ENCODE measurements at regions not wholly inside any gene's neighbourhood (a gene's known extent, or its start where the extent isn't known, plus 50 kb on each side); places are given as distances from the start of the nearest gene placed in this dataset.

- ATAC-seq (no peak), DNase-seq (ENCODE audit: low spot score) (no peak)
- Histone ChIP-seq H3K27me3 (ENCODE audit: insufficient read depth) (no peaks in the 10 kb centered on the region), H3K4me1 (ENCODE audit: insufficient read depth) (no peaks in the 10 kb centered on the region), H3K4me2 (no peak overlapping the region), H2AFZ (no peak overlapping the region), H3K9me2 (ENCODE audit: insufficient read depth) (no peaks in the 10 kb centered on the region), H3F3A (replicated peaks; ENCODE audit: low read depth) (no peaks in the 10 kb centered on the region), H3K27ac (ENCODE audit: low read depth) (no peak overlapping the region), H3K79me2 (replicated peaks; ENCODE audit: insufficient read depth) (no peaks in the 10 kb centered on the region), H3K4me3 (no peak overlapping the region), H3K36me3 (ENCODE audit: insufficient read depth) (no peaks in the 10 kb centered on the region), H4K20me1 (replicated peaks; ENCODE audit: insufficient read depth) (no peaks in the 10 kb centered on the region)
- no peak for TF ChIP-seq ZNF114 (CRISPR knock-in tag; IDR thresholded peaks at IDR 0.05)
- TF ChIP-seq ZNF331 (CRISPR knock-in tag; IDR thresholded peaks at IDR 0.05; ENCODE audit: low read depth), result no peak
- no peak for TF ChIP-seq STAT1 (IDR thresholded peaks at IDR 0.05; ENCODE audit: unreplicated experiment)
- no peak for TF ChIP-seq EZH2phosphoT487 (IDR thresholded peaks at IDR 0.05; ENCODE audit: unreplicated experiment)
- TF ChIP-seq POLR2AphosphoS5 (IDR thresholded peaks at IDR 0.05; ENCODE audit: low read depth), result no peak
- TF ChIP-seq EZH2 (IDR thresholded peaks at IDR 0.05; ENCODE audit: low read depth, unreplicated experiment), result no peak
- no peak for TF ChIP-seq ETS1 (IDR thresholded peaks at IDR 0.05)
- no peak for TF ChIP-seq CTCF (conservative IDR thresholded peaks at IDR 0.05; ENCODE audit: low read depth in 2 of 2)
- TF ChIP-seq, protein P1, sequence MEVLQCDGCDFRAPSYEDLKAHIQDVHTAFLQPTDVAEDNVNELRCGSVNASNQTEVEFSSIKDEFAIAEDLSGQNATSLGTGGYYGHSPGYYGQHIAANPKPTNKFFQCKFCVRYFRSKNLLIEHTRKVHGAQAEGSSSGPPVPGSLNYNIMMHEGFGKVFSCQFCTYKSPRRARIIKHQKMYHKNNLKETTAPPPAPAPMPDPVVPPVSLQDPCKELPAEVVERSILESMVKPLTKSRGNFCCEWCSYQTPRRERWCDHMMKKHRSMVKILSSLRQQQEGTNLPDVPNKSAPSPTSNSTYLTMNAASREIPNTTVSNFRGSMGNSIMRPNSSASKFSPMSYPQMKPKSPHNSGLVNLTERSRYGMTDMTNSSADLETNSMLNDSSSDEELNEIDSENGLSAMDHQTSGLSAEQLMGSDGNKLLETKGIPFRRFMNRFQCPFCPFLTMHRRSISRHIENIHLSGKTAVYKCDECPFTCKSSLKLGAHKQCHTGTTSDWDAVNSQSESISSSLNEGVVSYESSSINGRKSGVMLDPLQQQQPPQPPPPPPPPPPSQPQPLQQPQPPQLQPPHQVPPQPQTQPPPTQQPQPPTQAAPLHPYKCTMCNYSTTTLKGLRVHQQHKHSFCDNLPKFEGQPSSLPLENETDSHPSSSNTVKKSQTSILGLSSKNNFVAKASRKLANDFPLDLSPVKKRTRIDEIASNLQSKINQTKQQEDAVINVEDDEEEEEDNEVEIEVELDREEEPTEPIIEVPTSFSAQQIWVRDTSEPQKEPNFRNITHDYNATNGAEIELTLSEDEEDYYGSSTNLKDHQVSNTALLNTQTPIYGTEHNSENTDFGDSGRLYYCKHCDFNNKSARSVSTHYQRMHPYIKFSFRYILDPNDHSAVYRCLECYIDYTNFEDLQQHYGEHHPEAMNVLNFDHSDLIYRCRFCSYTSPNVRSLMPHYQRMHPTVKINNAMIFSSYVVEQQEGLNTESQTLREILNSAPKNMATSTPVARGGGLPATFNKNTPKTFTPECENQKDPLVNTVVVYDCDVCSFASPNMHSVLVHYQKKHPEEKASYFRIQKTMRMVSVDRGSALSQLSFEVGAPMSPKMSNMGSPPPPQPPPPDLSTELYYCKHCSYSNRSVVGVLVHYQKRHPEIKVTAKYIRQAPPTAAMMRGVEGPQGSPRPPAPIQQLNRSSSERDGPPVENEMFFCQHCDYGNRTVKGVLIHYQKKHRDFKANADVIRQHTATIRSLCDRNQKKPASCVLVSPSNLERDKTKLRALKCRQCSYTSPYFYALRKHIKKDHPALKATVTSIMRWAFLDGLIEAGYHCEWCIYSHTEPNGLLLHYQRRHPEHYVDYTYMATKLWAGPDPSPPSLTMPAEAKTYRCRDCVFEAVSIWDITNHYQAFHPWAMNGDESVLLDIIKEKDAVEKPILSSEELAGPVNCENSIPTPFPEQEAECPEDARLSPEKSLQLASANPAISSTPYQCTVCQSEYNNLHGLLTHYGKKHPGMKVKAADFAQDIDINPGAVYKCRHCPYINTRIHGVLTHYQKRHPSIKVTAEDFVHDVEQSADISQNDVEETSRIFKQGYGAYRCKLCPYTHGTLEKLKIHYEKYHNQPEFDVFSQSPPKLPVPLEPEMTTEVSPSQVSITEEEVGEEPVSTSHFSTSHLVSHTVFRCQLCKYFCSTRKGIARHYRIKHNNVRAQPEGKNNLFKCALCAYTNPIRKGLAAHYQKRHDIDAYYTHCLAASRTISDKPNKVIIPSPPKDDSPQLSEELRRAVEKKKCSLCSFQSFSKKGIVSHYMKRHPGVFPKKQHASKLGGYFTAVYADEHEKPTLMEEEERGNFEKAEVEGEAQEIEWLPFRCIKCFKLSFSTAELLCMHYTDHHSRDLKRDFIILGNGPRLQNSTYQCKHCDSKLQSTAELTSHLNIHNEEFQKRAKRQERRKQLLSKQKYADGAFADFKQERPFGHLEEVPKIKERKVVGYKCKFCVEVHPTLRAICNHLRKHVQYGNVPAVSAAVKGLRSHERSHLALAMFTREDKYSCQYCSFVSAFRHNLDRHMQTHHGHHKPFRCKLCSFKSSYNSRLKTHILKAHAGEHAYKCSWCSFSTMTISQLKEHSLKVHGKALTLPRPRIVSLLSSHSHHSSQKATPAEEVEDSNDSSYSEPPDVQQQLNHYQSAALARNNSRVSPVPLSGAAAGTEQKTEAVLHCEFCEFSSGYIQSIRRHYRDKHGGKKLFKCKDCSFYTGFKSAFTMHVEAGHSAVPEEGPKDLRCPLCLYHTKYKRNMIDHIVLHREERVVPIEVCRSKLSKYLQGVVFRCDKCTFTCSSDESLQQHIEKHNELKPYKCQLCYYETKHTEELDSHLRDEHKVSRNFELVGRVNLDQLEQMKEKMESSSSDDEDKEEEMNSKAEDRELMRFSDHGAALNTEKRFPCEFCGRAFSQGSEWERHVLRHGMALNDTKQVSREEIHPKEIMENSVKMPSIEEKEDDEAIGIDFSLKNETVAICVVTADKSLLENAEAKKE (CRISPR knock-in tag; IDR thresholded peaks at IDR 0.05), result no peak
- no peak for TF ChIP-seq JUNB (IDR thresholded peaks at IDR 0.05; ENCODE audit: unreplicated experiment)
- TF ChIP-seq CREB1 (CRISPR knock-in tag; IDR thresholded peaks at IDR 0.05; ENCODE audit: low read depth), result no peak
- TF ChIP-seq NANOG (IDR thresholded peaks at IDR 0.05; ENCODE audit: borderline replicate concordance), result no peak
- TF ChIP-seq, protein P2, sequence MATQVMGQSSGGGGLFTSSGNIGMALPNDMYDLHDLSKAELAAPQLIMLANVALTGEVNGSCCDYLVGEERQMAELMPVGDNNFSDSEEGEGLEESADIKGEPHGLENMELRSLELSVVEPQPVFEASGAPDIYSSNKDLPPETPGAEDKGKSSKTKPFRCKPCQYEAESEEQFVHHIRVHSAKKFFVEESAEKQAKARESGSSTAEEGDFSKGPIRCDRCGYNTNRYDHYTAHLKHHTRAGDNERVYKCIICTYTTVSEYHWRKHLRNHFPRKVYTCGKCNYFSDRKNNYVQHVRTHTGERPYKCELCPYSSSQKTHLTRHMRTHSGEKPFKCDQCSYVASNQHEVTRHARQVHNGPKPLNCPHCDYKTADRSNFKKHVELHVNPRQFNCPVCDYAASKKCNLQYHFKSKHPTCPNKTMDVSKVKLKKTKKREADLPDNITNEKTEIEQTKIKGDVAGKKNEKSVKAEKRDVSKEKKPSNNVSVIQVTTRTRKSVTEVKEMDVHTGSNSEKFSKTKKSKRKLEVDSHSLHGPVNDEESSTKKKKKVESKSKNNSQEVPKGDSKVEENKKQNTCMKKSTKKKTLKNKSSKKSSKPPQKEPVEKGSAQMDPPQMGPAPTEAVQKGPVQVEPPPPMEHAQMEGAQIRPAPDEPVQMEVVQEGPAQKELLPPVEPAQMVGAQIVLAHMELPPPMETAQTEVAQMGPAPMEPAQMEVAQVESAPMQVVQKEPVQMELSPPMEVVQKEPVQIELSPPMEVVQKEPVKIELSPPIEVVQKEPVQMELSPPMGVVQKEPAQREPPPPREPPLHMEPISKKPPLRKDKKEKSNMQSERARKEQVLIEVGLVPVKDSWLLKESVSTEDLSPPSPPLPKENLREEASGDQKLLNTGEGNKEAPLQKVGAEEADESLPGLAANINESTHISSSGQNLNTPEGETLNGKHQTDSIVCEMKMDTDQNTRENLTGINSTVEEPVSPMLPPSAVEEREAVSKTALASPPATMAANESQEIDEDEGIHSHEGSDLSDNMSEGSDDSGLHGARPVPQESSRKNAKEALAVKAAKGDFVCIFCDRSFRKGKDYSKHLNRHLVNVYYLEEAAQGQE (IDR thresholded peaks at IDR 0.05; ENCODE audit: unreplicated experiment), result no peak
- Mint-ChIP-seq H3K27ac (no peak overlapping the region), H3K36me3 (ENCODE audit: low read depth) (no peaks in the 10 kb centered on the region), H3K4me1 (no peaks in the 10 kb centered on the region), H3K4me3 (no peak overlapping the region), H3K9me3 (peaks cover 42% of the 10 kb centered on the region), H3K27me3 (ENCODE audit: insufficient read depth, low read depth, poor library complexity) (peaks cover 2% of the 10 kb centered on the region)
Measured at GRCh38 chrY:9034217-9034616, 303.0 kb upstream of the TSPY4 start.

All from GM23338 (cell line).